EL (cell line): ENCODE measurements at regions not wholly inside any gene's neighbourhood (a gene's known extent, or its start where the extent isn't known, plus 50 kb on each side); places are given as distances from the start of the nearest gene placed in this dataset.

Source experiments
- DNase-seq: peaks from one replicate; pipeline ENCODE4 v3.0.0-alpha.2; 2016

DNA sequence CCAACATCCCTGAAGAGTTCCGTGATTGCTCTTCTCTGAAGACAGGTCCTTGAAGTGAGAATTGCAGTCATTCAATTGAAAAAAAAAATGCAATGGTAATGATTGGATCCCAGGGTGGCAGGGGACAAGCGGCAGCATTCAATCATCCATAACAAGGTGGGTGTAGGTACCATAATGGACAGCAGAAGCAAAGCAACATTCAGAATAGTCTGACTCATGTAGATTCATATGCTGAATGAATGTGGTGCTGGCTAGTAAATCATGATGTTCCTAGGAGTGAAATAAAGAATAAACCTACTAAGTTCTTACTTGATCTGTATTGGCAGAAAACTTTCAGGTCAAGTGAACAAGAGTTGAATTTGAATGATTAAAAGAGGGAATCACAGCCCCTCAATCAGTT, 319.6 kb downstream of the GPATCH2 start:
- no peak for DNase-seq

- DNase-seq: no peak
Observed at GRCh38 chr1:217281332-217281731, 349.6 kb downstream of the GPATCH2 start.

- DNase-seq: peak; percentile 81
Observed at GRCh38 chr1:217275655-217276398, 355.1 kb downstream of the GPATCH2 start.

- peak; percentile 74 for DNase-seq
Observed at GRCh38 chr1:217274927-217275654, 355.8 kb downstream of the GPATCH2 start.

- DNase-seq: peak; percentile 4
Observed at GRCh38 chr1:217274416-217274815, 356.5 kb downstream of the GPATCH2 start.

DNA sequence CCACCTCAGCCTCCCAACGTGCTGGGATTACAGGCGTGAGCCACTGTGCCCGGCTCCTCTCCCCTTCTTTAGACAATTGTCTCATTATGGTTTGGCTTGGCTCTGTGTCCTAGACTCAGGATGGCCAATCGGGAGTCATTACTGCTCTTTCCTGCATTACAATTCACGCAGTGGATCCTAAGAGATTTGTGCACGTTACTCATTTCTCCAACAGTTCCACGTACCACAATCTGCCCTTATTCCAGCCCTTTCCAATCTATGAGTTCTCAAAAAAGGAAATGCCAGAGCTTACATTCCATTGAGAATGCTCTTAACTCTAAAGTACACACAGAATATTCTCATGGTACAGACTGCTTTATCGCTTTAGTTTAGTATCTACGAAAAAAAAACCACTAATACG, 357.0 kb downstream of the GPATCH2 start:
- DNase-seq: peak; percentile 25

GRCh38 chr1:217272385-217272784, 358.5 kb downstream of the GPATCH2 start:
- peak; percentile 46 for DNase-seq

GRCh38 chr1:217270101-217270500, 360.8 kb downstream of the GPATCH2 start:
- DNase-seq: no peak

DNA sequence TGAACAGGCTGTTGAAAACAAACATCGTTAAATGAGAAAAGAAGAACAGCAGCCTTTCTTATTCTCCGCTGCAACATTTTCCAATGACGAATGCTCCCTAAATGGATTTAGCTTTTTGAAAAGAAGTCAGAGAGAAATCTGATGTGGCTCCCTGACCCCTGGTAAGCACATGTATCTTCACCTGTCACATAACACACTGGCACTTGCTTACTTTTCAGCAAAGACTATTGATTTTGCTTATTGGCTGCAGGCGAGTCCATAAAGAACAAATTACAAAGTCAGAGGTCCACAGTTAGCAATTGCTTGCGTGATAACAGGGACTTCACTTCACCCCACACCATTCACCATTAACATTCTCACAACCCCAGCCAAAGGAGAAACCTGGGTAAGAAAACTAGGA, 362.8 kb downstream of the GPATCH2 start:
- no peak for DNase-seq

GRCh38 chr1:217261636-217262035, 369.3 kb downstream of the GPATCH2 start:
- DNase-seq: no peak

DNA sequence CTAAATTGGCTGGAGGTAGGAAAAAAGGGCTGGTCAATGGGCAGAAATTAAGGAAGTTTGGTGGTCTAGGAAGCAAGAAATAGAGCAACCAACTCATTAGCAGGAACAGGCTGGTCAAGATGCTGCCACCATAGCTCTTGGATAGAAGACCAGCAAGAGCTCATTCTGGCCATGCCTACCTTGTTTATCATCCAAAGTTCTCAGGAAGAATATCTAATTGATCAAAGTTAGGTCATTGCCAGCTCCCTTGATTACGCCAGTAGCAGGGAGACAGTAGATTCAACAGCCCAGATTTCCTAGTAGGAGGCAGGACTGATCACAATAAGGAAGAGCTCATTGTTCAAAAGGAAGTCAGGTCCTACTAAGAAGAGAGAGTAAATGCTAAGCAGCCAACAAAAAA, 370.2 kb downstream of the GPATCH2 start:
- DNase-seq: no peak

DNA sequence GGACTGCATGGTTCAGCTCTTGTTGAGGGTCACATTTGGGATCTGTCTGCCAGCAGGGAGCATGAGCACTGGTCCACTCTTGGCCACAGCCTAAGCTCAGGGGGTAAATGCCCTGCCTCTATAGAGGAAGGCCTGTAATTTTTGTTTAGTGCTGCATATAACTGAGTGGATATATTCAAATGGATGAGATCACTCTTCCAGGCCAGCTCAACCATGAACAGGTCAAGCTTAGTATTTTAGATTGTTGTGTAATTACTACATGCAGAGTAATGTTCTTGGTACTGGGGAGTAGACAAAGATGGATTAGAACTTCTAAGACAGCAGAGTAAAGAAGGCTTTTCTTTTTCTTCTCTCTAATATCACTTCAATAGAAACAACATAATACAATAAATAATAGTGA, 376.9 kb downstream of the GPATCH2 start:
- no peak for DNase-seq

DNA sequence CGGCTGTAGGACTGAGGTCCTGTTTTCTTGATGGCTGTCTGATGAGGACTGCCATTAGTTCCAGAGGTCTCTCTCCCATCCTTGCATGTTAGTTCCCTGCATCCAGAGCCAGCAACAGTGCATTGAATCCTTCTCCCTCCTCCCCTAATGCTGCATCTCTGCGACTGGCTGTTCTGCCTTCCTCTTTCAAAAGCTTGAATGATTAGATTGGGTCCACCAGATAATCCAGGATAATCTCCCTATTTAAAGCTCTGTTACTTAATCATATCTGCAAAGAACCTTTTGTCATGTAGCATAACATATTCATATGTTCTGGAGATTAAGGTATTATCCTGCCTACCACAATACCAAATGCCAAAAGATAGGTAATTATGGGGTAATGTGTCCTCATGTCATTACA, 377.5 kb downstream of the GPATCH2 start:
- no peak for DNase-seq

GRCh38 chr1:217251121-217251520, 379.8 kb downstream of the GPATCH2 start:
- DNase-seq: no peak

DNA sequence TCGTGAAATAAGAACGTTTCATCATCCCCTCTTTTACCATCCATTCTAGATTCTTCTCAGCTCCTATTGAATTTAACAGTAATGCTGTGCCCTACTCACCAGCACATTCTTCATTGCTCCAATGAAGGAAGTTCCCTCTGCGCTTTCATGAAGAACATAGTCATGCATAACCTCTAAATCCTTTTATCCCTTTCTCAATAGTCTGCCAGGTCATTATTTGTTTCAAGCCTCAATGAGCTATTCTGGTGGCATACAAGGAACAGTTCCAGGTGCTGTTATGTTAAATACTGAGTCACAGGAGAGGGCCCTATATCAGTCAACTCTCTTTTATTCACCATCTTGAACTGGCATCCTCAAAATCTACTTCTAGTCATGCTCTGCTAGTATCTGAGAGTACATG, 381.0 kb downstream of the GPATCH2 start:
- no peak for DNase-seq

- DNase-seq: no peak
Observed at GRCh38 chr1:217244971-217245370, 385.9 kb downstream of the GPATCH2 start.

GRCh38 chr1:217240656-217241055, 390.2 kb downstream of the GPATCH2 start:
- DNase-seq: no peak

GRCh38 chr1:217238945-217239344, 391.9 kb downstream of the GPATCH2 start:
- no peak for DNase-seq

- DNase-seq: no peak
Observed at GRCh38 chr1:217230412-217230811, 400.5 kb downstream of the GPATCH2 start.

DNA sequence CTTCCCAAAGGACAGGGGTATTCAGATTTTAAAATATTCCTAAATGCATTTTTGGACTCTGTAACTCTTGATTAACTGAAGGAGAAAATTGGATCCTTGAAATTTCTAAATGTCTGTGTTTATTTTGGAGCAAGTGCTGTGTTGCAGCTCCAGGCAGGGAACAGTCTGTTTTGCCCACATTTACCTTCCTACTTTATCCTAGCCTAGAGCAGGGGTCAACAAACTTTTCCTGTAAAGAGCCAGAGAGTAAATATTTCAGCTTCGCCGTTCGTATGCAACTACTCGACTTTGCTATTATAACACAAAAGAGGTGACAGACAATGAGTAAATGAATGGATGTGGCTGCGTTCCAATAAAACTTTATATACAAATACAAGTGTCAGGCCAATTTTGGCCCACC, 402.2 kb downstream of the GPATCH2 start:
- DNase-seq: no peak

DNA sequence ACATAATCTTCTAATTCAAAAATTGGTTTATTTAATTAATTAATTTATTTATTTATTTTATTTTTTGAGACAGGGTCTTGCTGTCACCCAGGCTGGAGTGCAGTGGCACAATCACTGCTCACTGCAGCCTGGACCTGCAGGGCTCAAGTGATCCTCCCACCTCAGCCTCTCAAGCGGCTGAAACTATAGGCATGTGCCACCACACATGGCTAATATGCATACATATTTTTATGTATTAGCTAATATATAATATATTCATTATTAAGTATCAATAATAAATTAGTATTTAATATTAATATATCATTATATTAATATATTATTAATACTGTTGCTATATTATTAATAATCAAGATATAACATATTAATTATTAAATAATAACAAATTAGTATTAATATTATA, 406.7 kb downstream of the GPATCH2 start:
- no peak for DNase-seq

GRCh38 chr1:217214551-217214950, 416.3 kb downstream of the GPATCH2 start:
- DNase-seq: peak; percentile 58

GRCh38 chr1:217211486-217211885, 419.4 kb downstream of the GPATCH2 start:
- no peak for DNase-seq

GRCh38 chr1:217205578-217205977, 425.3 kb downstream of the GPATCH2 start:
- DNase-seq: no peak

DNA sequence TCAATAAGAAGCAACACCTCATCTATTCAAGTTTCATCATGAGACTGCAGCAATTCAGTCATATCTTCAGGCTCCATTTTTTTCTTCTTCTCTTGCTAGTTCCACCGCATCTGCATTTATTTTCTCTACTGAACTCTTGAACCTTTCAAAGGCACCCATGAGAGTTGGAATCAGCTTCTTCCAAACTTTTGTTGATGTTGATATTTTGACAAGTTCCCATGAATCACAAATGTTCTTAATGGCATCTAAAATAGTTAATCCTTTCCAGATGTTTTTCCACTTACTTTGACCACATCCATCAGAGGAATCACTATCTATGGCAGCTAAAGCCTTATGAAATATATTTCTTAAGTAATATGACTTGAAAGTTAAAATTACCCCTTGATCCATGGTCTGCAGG, 434.3 kb downstream of the GPATCH2 start:
- DNase-seq: peak; percentile 1
